SIG-M5 treated with dmso at 0.1 percent for 504 hours (cell line): ENCODE measurements at regions not wholly inside any gene's neighbourhood (a gene's known extent, or its start where the extent isn't known, plus 50 kb on each side); places are given as distances from the start of the nearest gene placed in this dataset.
A peak's percentile ranks its signal among the peaks of the same experiment; 100 is the strongest.
"Not testable (repeated sequence)": the region's sequence is repeated elsewhere in the genome, so short reads cannot be mapped to it uniquely, and the experiment has no call there.

Experiments
- DNase-seq: peaks from one replicate; lab custom pipeline; 2025; ENCODE audit not compliant: unreplicated experiment; lab: John Stamatoyannopoulos, UW

- DNase-seq: no peak
Measured at GRCh38 chr2:239594772-239595608, 194.2 kb upstream of the HDAC4 start.

GRCh38 chr2:239594019-239594771 is 193.4 kb upstream of the HDAC4 start:
- DNase-seq: no peak

GRCh38 chr2:239593455-239593854 is 192.6 kb upstream of the HDAC4 start:
- no peak for DNase-seq

- not testable (repeated sequence) for DNase-seq
Measured at GRCh38 chr2:239592629-239593290, 191.9 kb upstream of the HDAC4 start.

GRCh38 chr2:239590995-239591915 is 190.4 kb upstream of the HDAC4 start:
- no peak for DNase-seq

GRCh38 chr2:239590276-239590675 is 189.5 kb upstream of the HDAC4 start:
- DNase-seq: no peak

GRCh38 chr2:239589833-239590232 is 189.0 kb upstream of the HDAC4 start:
- DNase-seq: no peak

- no peak for DNase-seq
Measured at GRCh38 chr2:239589270-239589825, 188.5 kb upstream of the HDAC4 start.

- no peak for DNase-seq
Measured at GRCh38 chr2:239588451-239589269, 187.8 kb upstream of the HDAC4 start.

GRCh38 chr2:239587841-239588240 is 187.0 kb upstream of the HDAC4 start:
- DNase-seq: peak; percentile 10

GRCh38 chr2:239587311-239587731 is 186.5 kb upstream of the HDAC4 start:
- DNase-seq: no peak

GRCh38 chr2:239586651-239587310 is 186.0 kb upstream of the HDAC4 start:
- DNase-seq: no peak

- no peak for DNase-seq
Measured at GRCh38 chr2:239585422-239585821, 184.6 kb upstream of the HDAC4 start.

GRCh38 chr2:239584986-239585385 is 184.2 kb upstream of the HDAC4 start:
- no peak for DNase-seq

GRCh38 chr2:239583879-239584859 is 183.3 kb upstream of the HDAC4 start:
- DNase-seq: no peak

GRCh38 chr2:239583171-239583878 is 182.5 kb upstream of the HDAC4 start:
- DNase-seq: no peak

GRCh38 chr2:239582476-239582875 is 181.7 kb upstream of the HDAC4 start:
- DNase-seq: no peak
